GM12865 (cell line): ENCODE measurements at regions not wholly inside any gene's neighbourhood (a gene's known extent, or its start where the extent isn't known, plus 50 kb on each side); places are given as distances from the start of the nearest gene placed in this dataset.

ENCODE experiments used
- DNase-seq: peaks from one replicate; pipeline ENCODE4 v3.0.0; 2010; ENCODE audit warnings: low read depth
- H3K4me3 ChIP-seq: 2 replicates; pipeline ENCODE4 v1.5.1; 2011; ENCODE audit warnings: mild to moderate bottlenecking, low read depth, low read length, control low read depth
- CTCF ChIP-seq: IDR thresholded peaks from 2 replicates; pipeline ENCODE4 v1.5.1; 2011; ENCODE audit warnings: low read length, control low read depth, low read depth, inconsistent platforms; ENCODE audit not compliant: insufficient read depth; ENCODE audit errors: missing control alignments

- no peak for TF ChIP-seq CTCF
- no peak overlapping the region for H3K4me3 ChIP-seq
- DNase-seq, result no peak
Observed at GRCh38 chr5:101431201-101431600, 528.1 kb upstream of the ST8SIA4 start.

- TF ChIP-seq CTCF, result no peak
- no peak overlapping the region for H3K4me3 ChIP-seq
Observed at GRCh38 chr5:101430551-101430950, 527.5 kb upstream of the ST8SIA4 start.

GRCh38 chr5:101429241-101429640 is 526.2 kb upstream of the ST8SIA4 start:
- no peak for DNase-seq
- no peak for TF ChIP-seq CTCF
- H3K4me3 ChIP-seq, result no peak overlapping the region

More at GRCh38 chr5:101430551-101430950, 527.5 kb upstream of the ST8SIA4 start:
- no peak for DNase-seq

- no peak for TF ChIP-seq CTCF
- DNase-seq, result no peak
Observed at GRCh38 chr5:101425339-101425859, 522.3 kb upstream of the ST8SIA4 start.

GRCh38 chr5:101424530-101425175 is 521.6 kb upstream of the ST8SIA4 start:
- no peak for TF ChIP-seq CTCF
- no peak for DNase-seq
- no peak overlapping the region for H3K4me3 ChIP-seq

More at GRCh38 chr5:101425339-101425859, 522.3 kb upstream of the ST8SIA4 start:
- no peak overlapping the region for H3K4me3 ChIP-seq

GRCh38 chr5:101418713-101419118 is 515.6 kb upstream of the ST8SIA4 start:
- no peak for TF ChIP-seq CTCF
- no peak for DNase-seq
- H3K4me3 ChIP-seq, result no peak overlapping the region

GRCh38 chr5:101404531-101404930 is 501.4 kb upstream of the ST8SIA4 start:
- DNase-seq, result no peak
- no peak overlapping the region for H3K4me3 ChIP-seq
- TF ChIP-seq CTCF, result no peak
